Spinal cord (tissue), 10 donors: ENCODE measurements at regions not wholly inside any gene's neighbourhood (a gene's known extent, or its start where the extent isn't known, plus 50 kb on each side); places are given as distances from the start of the nearest gene placed in this dataset. TPM values are rescaled to one million over a fixed set of nuclear protein-coding genes. Genes with fewer than 3 reads are reported as not detected.
"Not testable (repeated sequence)": the region's sequence is repeated elsewhere in the genome, so short reads cannot be mapped to it uniquely, and the experiment has no call there.

Experiments
- DNase-seq, 6 donors: peaks; one replicate each; pipeline versions ENCODE4 v3.0.0 to v3.0.0-alpha.2; 2013 to 2015; ENCODE audit warnings: low spot score in 6 of 6, low read depth in 4 of 6
- H3K27ac ChIP-seq: one replicate; pipeline ENCODE4 v1.5.1; 2013; ENCODE audit warnings: low read depth, low read length, control low read depth
- H3K27me3 ChIP-seq: one replicate; pipeline ENCODE4 v1.6.1; 2013; ENCODE audit warnings: low read length; ENCODE audit not compliant: control insufficient read depth, insufficient read depth
- H3K36me3 ChIP-seq: one replicate; pipeline ENCODE4 v1.6.1; 2013; ENCODE audit warnings: low read length; ENCODE audit not compliant: control insufficient read depth, insufficient read depth
- H3K4me1 ChIP-seq: one replicate; pipeline ENCODE4 v1.6.1; 2013; ENCODE audit warnings: low read length; ENCODE audit not compliant: control insufficient read depth, insufficient read depth
- H3K4me3 ChIP-seq: one replicate; pipeline ENCODE4 v1.5.1; 2013; ENCODE audit warnings: low read depth, low read length, control low read depth
- H3K9me3 ChIP-seq: one replicate; pipeline ENCODE4 v1.6.1; 2013; ENCODE audit warnings: low read length; ENCODE audit not compliant: control insufficient read depth, insufficient read depth
- WGBS: methylation state at CpG from one replicate; pipeline ENCODE4 v1.1.5; 2013; ENCODE audit warnings: missing lambda C conversion rate; ENCODE audit not compliant: insufficient coverage; 5-methylcytosine and 5-hydroxymethylcytosine counted together
- small RNA-seq: library from RNA; depleted of rRNA; stranded (forward); fragments of <200 nt; gene quantifications from one replicate; pipeline ENCODE3, GENCODE V24; 2014; ENCODE audit warnings: low replicate concordance
- donor health status: healthy.

DNA sequence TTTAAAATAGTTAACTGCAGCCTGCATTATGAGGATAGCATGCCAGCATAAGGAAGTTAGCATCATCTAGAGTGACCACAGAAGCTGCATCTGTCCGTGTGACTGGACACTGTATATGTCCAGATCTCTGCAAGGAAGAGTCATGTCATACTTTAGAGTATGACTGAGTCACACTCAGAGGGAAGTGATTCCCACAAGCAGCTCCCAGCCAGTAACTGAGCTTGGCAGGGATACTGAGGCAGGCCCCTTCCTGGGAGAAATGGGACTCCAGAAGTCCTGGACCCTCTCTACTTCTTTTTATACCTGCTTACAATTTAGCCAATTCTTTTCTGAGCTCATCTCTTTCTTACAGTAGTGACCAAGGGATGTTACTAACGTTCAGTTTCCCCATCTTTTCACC is 2975.9 kb downstream of the RPIA start:
- H3K27ac ChIP-seq, H3K9me3 ChIP-seq, DNase-seq, H3K4me3 ChIP-seq, H3K36me3 ChIP-seq, H3K4me1 ChIP-seq, H3K27me3 ChIP-seq: not testable (repeated sequence)
- WGBS, result 60% methylated on average over 1 of the region's 2 CpGs

DNA sequence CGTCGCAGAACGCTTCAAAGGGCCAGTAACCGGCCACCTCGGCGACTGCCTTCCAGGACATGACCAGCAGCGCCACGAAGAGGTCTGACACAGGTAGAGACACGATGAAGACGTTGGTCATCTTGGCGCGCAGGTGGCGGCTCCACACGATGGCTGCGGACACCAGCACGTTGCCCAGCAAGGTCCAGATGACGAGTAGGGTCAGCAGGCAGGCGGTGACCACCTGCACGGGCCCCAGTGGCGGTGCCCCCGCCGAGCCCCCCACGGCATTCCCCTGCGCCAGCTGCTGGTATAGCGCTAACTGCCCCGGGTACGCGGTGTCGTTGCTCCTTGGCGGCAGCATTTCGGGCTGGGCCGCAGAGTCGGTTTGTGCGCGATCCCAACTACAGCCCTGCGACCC is 2994.1 kb downstream of the RPIA start:
- not testable (repeated sequence) for H3K27me3 ChIP-seq, DNase-seq, H3K4me1 ChIP-seq, H3K9me3 ChIP-seq, H3K36me3 ChIP-seq, H3K4me3 ChIP-seq, H3K27ac ChIP-seq
- WGBS, result 38% methylated on average over 8 of the region's 36 CpGs

DNA sequence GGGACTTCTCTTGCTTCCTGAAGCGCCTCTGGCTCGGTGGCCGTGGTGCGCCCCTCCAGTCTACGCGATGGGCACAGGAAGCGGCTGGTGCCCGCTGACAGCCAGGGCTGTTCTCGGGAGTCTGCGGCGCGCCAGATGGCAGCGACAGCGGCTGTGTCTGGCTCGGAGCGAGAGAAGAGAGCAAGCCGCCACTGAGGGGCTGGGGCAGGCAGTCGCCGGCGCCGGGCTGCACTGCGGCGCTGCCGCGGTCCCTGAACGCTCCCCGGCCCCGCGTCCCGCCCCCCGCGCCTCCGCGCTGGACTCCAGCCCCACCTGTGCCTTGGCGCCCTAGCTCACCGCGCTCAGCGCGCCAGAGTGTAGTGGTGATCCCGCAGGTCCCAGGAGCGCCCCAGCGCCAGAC is 2994.6 kb downstream of the RPIA start:
- 14% methylated on average over 7 of the region's 42 CpGs for WGBS
- not testable (repeated sequence) for H3K4me3 ChIP-seq, H3K4me1 ChIP-seq, H3K27me3 ChIP-seq, H3K9me3 ChIP-seq, H3K36me3 ChIP-seq, H3K27ac ChIP-seq
- peak in 1 of 6 donors; percentile 7 for DNase-seq

Small RNAs in the stretch of these regions (small RNA-seq; reads per million reads assigned to genes)
- gene AC233266.1 (not detected), gene RNA5SP100 (not detected)
